GM21360 (cell line): ENCODE measurements at regions not wholly inside any gene's neighbourhood (a gene's known extent, or its start where the extent isn't known, plus 50 kb on each side); places are given as distances from the start of the nearest gene placed in this dataset.

Experiments used
- ATAC-seq: cut with Tn5 transposase; IDR thresholded peaks from one replicate; pipeline ENCODE4 v1.9.1; 2021; ENCODE audit warnings: mild to moderate bottlenecking, moderate library complexity; ENCODE audit not compliant: unreplicated experiment

DNA sequence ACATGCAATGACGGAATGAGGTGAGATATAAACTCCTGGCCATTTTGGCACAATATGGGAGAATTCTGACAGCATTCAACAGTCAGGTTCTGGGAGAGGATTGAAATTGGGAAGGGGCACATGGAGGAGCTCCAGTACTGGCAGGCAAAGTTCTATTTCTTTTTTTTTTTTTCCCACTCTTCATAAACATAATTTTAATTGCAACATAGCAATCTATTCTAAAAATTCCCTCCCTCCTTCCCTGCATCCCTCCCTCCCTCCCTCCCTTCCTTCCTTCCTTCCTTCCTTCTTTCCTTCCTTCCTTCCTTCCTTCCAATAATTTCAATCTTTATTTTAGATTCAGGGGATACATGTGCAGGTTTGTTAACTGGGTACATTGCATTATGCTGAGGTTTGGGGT lies 93.2 kb downstream of the PTCSC3 start:
- ATAC-seq = no peak

DNA sequence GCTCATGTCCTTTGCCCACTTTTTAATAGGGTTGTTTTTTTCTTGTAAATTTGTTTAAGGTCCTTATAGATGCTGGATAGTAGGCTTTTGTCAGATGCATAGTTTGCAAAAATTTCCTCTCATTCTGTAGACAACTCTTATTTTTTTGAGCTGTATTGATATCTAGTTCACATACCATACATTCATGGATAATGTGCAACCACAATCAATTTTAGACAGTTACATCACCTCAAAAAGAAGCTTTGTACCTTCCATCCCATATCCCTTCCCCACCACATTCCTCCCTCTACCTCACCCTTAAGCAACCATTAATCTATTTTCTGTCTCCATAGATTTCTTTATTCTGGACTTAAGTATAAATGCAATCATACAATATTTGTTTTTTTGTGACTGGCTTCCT lies 98.4 kb downstream of the PTCSC3 start:
- no peak for ATAC-seq

DNA sequence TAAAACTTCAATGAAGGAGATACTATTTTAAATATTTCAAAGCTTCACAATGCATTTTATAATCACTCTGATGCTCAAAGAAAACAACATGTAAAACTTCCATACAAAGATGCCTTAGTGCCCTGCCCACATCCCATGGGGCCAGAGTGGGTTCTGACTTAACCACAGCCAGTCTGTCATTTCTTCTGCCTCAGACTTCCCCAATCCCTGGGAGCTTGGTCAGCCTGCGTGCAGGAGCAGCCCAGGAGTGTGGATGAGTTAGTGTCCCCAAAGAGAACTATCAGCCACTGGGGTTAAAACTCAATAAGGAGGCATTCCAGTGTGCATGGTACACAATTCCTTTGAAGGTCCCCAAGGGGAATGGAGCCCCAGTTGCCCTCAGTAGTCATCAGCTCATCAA lies 100.3 kb downstream of the PTCSC3 start:
- no peak for ATAC-seq

DNA sequence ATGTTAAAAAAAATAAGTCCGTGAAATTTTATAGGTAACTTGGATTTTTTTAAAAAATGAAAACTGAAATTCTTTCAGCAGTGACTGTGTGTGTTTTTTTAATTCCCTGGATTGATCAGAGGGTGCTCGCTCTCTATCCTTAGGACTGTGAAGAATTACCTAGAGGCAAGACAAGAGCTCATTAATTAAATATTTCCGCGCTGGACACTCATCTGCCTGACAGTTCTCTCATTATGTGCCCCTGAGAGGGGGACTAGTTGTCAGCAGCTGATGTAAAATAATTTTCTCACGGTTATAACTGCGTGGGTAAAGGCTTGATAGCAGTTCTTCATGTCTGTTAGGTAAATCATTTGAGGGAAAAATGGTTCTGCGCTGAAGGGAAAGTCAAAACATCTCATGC lies 101.3 kb downstream of the PTCSC3 start:
- ATAC-seq = no peak

DNA sequence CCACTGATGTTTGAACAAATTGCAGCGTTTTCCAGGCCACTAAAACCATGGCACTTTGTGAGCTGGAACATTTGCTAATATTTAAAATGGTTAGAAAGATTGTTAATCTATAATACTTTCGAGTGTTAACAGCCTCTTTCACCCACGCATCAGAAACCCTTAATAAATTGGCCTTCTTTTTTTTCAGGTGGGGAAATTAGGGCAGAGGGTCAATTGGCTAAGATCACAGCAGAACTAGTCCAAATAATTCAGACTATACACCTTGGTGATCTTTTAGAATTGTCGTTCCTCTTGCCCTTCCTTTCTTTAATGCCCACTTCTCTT lies 105.8 kb downstream of the PTCSC3 start:
- no peak for ATAC-seq

DNA sequence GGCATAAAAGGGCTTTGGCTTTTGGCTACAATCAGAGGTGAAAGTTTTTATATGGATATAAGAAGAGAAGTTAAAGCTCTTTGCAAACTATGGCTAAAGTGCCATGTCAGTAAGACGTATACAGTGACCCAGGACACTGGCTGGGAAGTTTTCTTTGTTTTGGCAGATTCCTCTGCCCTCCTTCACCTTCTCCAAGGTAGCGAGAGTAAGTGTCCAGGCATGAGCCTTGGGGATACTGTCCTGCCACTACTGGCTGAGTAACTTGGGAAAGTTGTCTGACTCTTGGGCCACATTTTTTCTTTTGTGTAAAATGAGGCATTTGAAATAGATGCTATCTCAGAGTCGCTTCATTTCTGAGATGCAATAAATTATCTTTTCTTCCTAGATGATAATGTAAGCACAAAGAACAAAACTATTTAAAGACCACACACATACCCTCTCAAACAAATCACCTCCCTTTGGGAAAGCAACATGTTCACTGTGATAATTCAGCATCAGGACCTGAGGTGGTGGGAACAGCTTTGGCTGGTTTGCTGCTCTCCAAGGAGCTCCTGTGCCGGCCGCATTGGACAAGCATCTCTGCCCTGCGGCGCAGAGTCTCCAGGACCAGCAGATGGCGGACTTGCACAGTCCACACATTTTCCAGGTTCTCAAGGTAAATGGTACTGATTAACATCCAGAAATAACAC lies 106.3 kb downstream of the PTCSC3 start:
- ATAC-seq = peak; percentile 57

DNA sequence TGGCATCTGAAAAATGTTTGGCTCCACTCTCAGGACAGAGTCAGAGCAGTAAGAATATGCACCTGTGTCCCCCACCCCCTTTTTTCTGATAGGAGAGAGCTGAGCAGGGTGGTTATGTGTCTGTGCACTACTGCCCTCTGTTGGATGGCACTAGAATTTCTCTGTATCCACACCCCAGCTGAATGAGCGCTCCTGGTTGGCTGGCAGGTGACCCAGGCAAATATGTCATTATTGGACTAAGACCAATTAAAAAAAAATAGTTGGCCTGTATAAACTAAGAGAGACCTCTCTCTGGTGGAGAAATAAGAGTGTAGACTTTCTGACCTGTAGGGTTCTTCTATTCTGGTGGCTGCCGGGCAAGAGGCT lies 107.0 kb downstream of the PTCSC3 start:
- no peak for ATAC-seq

DNA sequence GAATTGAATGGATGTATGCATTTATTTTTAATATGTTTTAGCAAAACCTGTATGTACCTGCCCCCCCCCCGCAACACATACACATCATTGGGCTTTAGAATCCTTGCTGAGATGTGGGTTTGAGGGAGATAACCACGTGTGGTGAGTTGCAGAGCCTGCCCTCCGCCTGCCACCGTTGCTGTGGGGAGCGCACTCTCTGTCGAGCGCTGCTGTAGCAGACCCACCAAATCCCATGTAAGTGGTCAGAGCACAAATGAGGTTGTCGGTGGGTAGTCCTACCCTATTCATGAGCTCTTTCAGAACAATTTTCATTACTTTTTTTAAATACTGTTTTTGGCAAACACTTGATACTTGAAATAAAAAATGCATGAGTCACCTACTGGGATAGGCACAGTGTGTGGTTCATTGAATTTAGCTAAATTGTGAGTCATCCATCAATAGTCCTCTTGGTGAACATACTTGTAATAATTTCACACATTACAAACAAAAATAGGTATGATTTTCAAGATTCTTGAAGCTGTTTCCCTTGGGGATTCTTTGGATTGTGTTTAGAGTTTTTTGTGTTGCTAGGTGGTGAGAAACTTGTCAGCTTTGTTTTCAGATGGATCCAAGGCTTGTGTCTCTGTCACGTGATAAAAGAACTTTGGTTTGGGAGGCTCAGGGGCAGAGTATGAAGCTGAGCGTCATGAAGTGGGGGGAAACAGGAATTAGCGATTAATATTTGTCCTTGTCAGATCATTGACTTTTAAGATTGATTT lies 107.6 kb downstream of the PTCSC3 start:
- no peak for ATAC-seq

DNA sequence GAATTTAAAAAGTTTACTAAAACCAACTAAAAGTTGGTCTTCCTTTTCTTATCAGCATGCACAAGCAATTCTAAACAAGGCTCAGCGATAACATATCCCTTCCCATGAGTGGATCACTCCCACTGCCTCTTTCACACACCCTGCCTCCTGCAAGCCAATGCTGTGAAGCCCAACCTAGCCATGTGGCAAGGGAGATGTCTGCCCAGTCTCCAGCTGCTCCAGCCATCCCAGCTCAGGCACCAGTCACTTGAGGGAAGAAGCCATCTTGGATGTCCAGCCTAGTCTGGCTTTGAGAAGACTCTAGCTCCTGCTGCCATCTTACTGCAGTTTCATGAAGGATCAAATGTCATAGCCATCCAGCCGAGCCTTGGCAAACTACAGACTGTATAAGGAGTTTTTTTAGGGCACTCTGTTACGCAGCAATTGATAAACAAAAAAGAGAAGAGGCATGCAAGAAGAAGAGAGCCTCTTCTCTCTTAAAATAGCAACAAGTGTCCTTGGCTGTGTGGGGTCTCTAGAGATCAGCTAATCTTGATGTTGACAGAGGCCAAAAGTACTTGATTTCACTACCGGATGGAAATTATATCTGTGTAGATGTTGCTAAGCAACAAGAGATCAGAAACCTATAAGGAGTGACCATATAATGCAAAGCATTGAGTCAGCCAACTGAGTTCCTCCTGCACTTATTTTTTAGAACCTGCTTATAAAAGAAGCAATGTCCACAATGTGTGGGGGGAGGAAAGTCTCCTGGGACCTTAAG lies 108.9 kb downstream of the PTCSC3 start:
- no peak for ATAC-seq

DNA sequence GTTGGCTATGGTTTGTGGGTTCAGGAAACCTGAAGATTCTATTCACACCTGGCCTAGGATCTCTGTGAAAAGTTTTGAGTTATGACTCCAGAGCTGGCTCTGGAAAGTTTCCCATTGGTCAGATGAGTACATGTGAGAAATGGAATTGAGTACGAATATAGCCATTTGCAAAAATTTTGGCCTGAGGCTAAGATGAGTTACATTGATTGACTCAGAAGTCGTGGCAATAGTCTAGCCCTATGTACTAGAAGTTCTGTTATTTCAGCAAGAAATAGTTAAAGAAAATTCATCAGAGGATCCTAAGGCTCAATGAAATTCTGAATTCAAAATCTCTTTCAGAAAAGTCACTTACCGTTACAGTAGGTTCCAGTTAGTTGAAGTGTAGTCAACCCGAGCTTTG lies 109.9 kb downstream of the PTCSC3 start:
- ATAC-seq = no peak

DNA sequence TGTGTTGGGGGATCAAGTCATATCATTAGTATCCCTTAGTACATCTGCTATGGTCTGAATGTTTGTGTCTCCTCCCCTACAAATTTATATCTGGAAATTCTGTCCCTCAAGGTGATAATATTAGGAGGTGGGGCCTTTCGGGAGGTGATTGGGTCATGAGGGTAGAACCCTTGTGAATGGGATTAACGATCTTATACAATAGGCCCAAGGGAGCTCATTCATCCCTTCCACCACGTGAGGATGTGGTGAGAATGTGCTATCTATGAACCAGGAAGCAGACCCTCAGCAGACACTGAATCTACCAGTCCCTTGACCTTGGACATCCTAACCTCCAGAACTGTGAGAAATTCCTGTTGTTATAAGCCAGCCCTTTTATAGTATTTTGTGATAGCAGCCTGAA lies 110.7 kb downstream of the PTCSC3 start:
- no peak for ATAC-seq

DNA sequence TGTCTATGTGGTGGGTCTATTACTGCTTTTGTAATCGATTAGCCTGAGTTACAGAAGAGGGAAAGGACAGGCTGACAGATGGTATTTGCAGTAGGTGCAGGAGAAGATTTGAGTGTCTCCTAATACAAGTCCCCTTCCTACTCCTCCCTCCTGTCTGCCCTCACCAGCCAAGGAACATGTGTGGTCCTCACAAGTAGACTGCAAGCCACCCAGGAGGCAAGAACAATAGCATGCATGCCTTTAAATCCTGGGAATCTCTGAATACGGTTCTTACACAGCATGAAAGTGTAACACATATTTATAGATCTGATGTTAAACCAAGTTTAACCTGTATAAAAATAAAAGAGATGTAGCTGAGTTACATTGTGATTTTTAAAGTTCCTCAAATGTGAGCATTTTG lies 117.0 kb downstream of the PTCSC3 start:
- ATAC-seq = no peak

DNA sequence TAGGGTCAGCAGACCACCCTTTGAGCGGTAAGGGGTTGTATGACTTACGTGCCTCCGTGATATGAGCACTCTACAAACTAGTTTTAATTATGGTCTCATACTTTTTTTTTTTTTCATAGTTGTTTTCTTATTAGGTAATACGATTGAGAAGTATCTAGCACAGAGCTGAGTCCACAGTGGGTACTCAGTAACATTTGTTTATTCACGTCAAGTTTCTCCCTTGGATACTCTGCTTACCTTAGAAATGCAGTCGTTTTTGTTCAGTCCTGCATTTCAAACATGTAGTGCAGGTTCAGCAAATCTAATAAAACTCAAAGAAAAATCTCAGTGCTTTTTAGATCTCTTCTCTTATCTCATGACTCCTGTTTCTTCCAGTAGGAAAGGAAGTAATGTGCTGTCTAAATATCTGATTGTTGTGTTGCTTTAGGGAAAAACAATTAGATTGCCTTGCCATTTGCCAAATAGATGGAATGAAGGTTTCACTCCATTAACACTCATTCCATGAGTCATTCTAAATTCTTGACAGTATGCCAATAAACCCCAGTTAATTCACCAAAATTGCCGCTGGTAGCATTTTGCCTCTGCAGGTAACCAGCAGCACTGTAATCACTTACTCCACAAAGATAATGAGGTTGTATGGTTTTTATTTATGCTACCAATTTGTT lies 118.9 kb downstream of the PTCSC3 start:
- no peak for ATAC-seq

DNA sequence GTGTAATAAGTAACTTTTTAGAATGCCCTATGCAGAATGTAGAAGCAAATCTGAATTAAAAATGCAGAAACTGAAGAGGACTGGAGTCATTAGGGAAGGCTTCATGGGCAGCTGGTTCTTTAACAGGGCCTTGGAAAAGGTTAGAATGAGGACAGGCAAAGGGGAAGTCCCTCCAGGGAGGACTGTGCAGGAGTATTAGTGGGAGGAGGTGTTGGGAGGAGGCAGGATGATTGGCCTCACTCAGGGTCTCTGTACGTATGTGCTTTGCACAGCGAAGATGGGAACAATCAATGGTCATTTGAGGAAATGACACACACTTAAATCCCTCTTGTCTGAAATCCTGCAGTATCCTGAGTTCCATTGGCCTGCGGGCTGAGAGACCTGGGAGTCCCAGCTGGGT lies 119.7 kb downstream of the PTCSC3 start:
- no peak for ATAC-seq

DNA sequence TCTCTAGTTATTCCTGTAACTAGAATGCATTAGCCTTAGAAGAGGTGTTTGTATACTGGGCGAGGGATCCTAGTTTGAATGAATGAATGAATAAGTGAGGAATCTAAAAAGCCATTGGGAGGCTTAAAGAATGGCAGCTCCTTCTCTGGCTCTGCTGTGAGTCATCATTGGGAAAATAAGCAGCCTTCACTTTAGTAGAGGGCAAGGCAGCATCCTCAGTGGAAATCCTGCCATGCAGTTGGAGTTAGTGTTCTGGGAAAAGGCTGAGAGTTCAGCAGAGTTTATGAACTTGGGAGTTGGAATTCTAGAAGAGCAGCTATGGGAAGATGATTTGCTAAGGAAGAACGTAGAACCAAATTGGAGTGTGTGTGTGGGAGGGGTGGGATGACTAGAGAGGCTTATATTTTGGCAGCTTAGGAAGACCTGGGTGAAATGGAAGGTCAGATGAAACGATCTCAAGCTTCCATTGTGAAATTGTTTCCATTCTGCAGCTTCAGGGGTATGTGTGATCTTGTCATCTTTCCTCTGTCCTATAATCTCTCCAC lies 120.8 kb downstream of the PTCSC3 start:
- ATAC-seq = no peak

DNA sequence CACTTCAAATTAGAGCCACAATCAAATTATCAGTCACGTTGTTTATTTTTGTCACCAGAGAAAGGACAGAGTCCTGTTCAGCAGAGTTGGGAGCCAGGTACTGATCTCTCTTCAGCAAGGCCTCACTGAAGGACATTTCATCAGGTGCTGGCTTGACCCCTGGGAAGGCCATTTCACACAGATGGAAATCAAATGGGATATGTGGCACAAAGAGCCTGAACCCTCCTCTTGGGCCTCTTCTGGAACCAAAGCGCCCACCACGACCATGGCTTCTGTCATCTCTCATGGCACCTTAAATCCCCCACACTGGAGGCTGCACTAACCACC lies 121.5 kb downstream of the PTCSC3 start:
- no peak for ATAC-seq

DNA sequence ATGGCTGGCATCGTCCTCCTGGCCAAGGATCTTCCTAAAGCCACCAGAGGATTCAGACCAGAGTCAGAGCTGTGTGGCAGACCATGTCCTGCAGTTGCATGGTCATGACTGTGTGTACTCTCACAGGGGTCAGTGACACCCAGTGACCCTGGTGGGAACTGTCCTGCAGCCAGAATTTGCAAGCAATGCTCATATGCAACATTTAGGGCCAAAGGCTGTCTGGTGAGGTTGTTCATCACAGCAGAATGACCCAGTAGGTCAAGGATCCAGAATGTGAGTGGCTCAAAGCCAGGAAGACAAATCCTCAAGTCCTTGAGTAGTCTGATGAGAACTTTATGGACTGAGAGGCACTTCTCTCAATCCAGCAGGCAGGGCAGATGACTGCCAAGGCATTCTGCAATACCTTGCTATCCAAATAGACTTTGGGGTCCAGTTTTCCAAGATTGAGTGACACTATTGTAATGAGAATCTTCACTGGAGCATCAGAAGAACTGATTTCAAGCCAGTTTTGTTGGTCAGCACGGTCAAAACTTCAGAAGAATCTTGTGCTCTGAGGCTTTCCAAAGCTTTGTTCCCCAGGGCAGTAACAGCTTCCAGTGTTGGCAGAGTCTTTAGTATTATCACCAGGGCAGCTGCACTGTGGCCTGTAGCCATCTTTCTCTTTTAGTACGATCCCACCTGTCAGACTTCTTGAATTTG lies 122.0 kb downstream of the PTCSC3 start:
- no peak for ATAC-seq

DNA sequence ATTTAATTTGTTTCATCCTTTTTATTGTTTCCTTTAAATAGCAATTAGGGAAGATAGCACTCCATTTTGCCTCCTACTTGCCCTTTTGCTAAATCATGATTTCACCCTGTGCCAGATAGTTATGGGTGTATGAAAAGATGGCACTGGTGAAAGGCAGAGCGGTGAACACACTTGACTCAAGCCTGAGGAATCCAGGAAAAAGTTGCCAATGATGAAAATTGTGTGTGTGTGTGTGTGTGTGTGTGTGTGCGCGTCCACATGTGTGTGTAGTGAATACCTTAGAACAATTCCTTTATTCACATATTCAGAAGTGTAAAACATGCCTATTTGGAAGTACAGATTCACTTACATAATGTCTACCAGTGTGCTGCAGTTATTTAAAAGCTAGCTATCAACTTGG lies 123.8 kb downstream of the PTCSC3 start:
- ATAC-seq = no peak

DNA sequence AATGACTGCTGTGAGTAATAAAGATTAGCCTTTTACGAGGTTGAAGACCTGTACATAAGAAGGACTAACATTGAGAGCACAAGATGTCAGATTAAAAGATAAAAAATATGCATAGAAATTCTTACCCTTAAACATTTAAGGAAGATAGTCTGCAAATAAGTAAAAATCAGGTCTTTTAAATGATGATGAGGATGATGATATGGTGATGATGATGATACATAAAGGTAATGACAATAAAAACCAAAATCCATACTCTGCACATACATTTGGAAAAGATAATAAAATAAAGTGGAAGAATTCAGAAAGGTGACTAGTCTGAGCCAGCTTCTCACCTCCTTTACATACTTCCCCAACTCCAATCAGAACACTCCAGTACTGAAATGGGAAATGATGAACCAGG lies 124.5 kb downstream of the PTCSC3 start:
- no peak for ATAC-seq

DNA sequence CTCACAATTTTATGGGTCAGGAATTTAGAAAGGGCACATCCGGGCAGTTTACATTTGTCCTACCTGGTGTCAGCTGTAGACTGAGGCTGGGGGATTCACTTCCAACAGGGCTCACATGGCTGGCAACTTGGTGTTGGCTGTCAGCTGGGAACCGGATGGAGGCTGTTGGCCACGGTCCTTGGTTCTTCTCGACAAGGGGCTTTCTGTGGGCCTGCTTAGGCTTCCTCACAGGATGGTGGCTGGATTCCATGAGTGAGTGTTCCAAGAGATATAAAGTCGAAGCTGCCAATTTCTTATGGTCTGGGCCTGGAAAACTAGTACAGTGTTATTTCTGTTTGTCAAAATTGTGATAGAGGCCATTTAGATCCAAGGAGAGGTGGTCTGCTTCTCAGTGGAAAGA lies 127.9 kb downstream of the PTCSC3 start:
- no peak for ATAC-seq

DNA sequence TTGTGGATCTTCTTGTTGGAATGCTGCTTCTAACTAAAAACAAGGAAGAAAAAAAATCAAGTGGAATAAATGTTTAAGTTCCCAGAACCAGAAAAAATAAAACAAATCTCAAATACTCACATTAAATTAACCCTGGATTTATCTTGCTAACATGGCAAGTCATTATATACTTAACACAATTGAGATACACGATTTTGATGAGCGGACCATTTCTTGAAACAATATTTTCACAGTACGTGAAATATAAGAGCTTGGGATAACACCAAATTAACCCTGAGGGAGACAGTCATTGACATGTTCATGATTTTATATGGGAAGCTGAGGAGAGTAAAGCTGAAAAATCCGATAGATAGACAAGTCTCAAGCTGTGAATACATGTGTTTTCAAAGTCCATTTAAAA lies 128.6 kb downstream of the PTCSC3 start:
- ATAC-seq = no peak
